Stimulated activated naive CD8-positive, alpha-beta T cell treated with anti-CD3 and anti-CD28 coated beads, Interleukin-15, amount 100 ng/mL, for 72 hours (primary cell): ENCODE measurements at regions not wholly inside any gene's neighbourhood (a gene's known extent, or its start where the extent isn't known, plus 50 kb on each side); places are given as distances from the start of the nearest gene placed in this dataset.
"Not testable (repeated sequence)": the region's sequence is repeated elsewhere in the genome, so short reads cannot be mapped to it uniquely, and the experiment has no call there.

Experiments used
- ATAC-seq: fragments of 150-1000 bp; cut with Tn5 transposase; 2 replicates; pipeline ENCODE4 v1.10.0; 2021; ENCODE audit warnings: mild to moderate bottlenecking, moderate library complexity
- DNase-seq, 2 donors: peaks; one replicate each; pipeline ENCODE4 v3.0.0; 2021 to 2022
- H3K27ac Mint-ChIP-seq, 2 donors: one replicate each; pipeline ENCODE4 v1.8.0; 2022; ENCODE audit warnings: mild to moderate bottlenecking in 2 of 2, mixed read lengths in 2 of 2, moderate library complexity in 2 of 2
- H3K27me3 Mint-ChIP-seq: one replicate; pipeline ENCODE4 v1.8.0; 2022; ENCODE audit warnings: mixed read lengths
- H3K4me1 Mint-ChIP-seq: one replicate; pipeline ENCODE4 v1.8.0; 2022; ENCODE audit warnings: mild to moderate bottlenecking, mixed read lengths
- H3K4me3 Mint-ChIP-seq, 2 donors: one replicate each; pipeline ENCODE4 v1.8.0; 2022; ENCODE audit warnings: mild to moderate bottlenecking in 2 of 2, mixed read lengths in 2 of 2, moderate library complexity in 1 of 2
- H3K9me3 Mint-ChIP-seq, 2 donors: one replicate each; pipeline ENCODE4 v1.8.0; 2022; ENCODE audit warnings: mixed read lengths in 2 of 2

GRCh38 chr6:170146640-170147039, 144.2 kb downstream of the DLL1 start:
- Mint-ChIP-seq H3K27me3 (peaks cover 22% of the 10 kb centered on the region), H3K4me1 (peaks cover 71% of the 10 kb centered on the region), H3K27ac (peak overlapping the region; percentile 90 to 94), H3K4me3 (peak overlapping the region; percentile 83), H3K9me3 (peaks cover 12 to 32% of the 10 kb centered on the region in 2 donors)
- peak in 1 of 2 donors; percentile 33 for DNase-seq
- no peak for ATAC-seq

DNA sequence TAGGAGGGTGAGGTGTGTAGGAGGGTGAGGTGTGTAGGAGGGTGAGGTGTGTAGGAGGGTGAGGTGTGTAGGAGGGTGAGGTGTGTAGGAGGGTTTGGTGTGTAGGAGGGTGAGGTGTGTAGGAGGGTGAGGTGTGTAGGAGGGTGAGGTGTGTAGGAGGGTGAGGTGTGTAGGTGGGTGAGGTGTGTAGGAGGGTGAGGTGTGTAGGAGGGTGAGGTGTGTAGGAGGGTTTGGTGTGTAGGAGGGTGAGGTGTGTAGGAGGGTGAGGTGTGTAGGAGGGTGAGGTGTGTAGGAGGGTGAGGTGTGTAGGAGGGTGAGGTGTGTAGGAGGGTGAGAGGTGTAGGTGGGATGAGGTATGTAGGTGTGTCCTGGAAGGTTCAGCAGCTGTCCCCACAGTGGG, 144.7 kb downstream of the DLL1 start:
- Mint-ChIP-seq H3K4me1 (peaks cover 66% of the 10 kb centered on the region), H3K27ac (peak overlapping the region in 1 of 2 donors; percentile 94), H3K9me3 (peaks cover 12 to 32% of the 10 kb centered on the region in 2 donors), H3K27me3 (peaks cover 17% of the 10 kb centered on the region)
- not testable (repeated sequence) for H3K4me3 Mint-ChIP-seq, DNase-seq, ATAC-seq

- peak; percentile 47 to 52 for DNase-seq
- H3K4me1 Mint-ChIP-seq: peaks cover 64% of the 10 kb centered on the region
- peak overlapping the region; percentile 87 to 99 for H3K27ac Mint-ChIP-seq
- peak overlapping the region; percentile 30 to 71 for H3K4me3 Mint-ChIP-seq
- H3K27me3 Mint-ChIP-seq: peaks cover 13% of the 10 kb centered on the region
- ATAC-seq: not testable (repeated sequence)
- peaks cover 12 to 32% of the 10 kb centered on the region in 2 donors for H3K9me3 Mint-ChIP-seq
Observed at GRCh38 chr6:170145716-170146115, 145.2 kb downstream of the DLL1 start.

- no peak for ATAC-seq
- no peak for DNase-seq
- Mint-ChIP-seq H3K4me1 (peaks cover 59% of the 10 kb centered on the region), H3K27me3 (peaks cover 8% of the 10 kb centered on the region), H3K4me3 (peak overlapping the region in 1 of 2 donors; percentile 71), H3K9me3 (peaks cover 12 to 32% of the 10 kb centered on the region in 2 donors), H3K27ac (peak overlapping the region in 1 of 2 donors; percentile 99)
Observed at GRCh38 chr6:170145272-170145592, 145.6 kb downstream of the DLL1 start.

DNA sequence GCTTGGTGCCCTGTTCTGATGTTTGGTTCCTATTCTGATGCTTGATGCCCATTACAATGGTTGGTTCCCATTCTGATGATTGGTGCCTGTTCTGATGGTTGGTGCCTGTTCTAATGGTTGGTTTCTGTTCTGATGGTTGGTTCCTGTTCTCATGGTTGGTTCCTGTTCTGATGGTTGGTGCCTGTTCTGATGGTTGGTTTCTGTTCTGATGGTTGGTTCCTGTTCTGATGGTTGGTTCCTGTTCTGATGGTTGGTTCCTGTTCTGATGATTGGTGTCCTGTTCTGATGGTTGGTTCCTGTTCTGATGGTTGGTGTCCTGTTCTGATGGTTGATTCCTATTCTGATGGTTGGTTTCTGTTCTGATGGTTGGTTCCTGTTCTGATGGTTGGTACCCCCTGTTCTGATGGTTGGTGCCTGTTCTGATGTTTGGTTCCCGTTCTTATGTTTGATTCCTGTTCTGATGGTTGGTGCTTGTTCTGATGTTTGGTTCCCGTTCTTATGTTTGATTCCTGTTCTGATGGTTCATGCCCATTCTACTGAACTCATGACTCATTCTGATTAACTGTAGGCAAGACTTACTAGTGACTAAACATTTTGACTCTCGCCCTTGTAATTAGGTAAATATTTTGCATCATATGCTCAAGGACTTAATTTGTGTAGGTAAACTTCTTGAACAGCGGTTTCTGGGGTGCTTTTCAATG, 146.2 kb downstream of the DLL1 start:
- no peak for ATAC-seq

GRCh38 chr6:170143401-170144150, 147.3 kb downstream of the DLL1 start:
- ATAC-seq (no peak), DNase-seq (no peak)
- Mint-ChIP-seq H3K4me1 (peaks cover 42% of the 10 kb centered on the region), H3K27ac (no peak overlapping the region), H3K4me3 (no peak overlapping the region), H3K27me3 (no peaks in the 10 kb centered on the region), H3K9me3 (peaks cover 12 to 43% of the 10 kb centered on the region in 2 donors)

More for the DNA sequence above, 146.2 kb downstream of the DLL1 start:
- Mint-ChIP-seq H3K27me3 (peaks cover 3% of the 10 kb centered on the region), H3K9me3 (peaks cover 12 to 32% of the 10 kb centered on the region in 2 donors), H3K4me3 (no peak overlapping the region), H3K4me1 (peaks cover 54% of the 10 kb centered on the region), H3K27ac (no peak overlapping the region)
- no peak for DNase-seq

GRCh38 chr6:170142559-170142958, 148.3 kb downstream of the DLL1 start:
- Mint-ChIP-seq H3K27ac (no peak overlapping the region), H3K27me3 (no peaks in the 10 kb centered on the region), H3K4me3 (no peak overlapping the region), H3K4me1 (peaks cover 32% of the 10 kb centered on the region), H3K9me3 (peaks cover 12 to 45% of the 10 kb centered on the region in 2 donors)
- ATAC-seq (no peak), DNase-seq (no peak)

GRCh38 chr6:170141061-170141460, 149.8 kb downstream of the DLL1 start:
- Mint-ChIP-seq H3K4me1 (peaks cover 18% of the 10 kb centered on the region), H3K9me3 (peaks cover 12 to 45% of the 10 kb centered on the region in 2 donors)
- not testable (repeated sequence) for H3K27me3 Mint-ChIP-seq, ATAC-seq, H3K4me3 Mint-ChIP-seq, H3K27ac Mint-ChIP-seq
- peak in 1 of 2 donors; percentile 2 for DNase-seq

- Mint-ChIP-seq H3K4me3 (no peak overlapping the region), H3K9me3 (peaks cover 8 to 36% of the 10 kb centered on the region in 2 donors), H3K27ac (no peak overlapping the region), H3K4me1 (peaks cover 9% of the 10 kb centered on the region), H3K27me3 (no peaks in the 10 kb centered on the region)
- ATAC-seq (no peak), DNase-seq (peak in 1 of 2 donors; percentile 2)
Observed at GRCh38 chr6:170140129-170140528, 150.7 kb downstream of the DLL1 start.

GRCh38 chr6:170139531-170139930, 151.3 kb downstream of the DLL1 start:
- H3K27me3 Mint-ChIP-seq: no peaks in the 10 kb centered on the region
- H3K4me3 Mint-ChIP-seq: no peak overlapping the region
- no peak for ATAC-seq

DNA sequence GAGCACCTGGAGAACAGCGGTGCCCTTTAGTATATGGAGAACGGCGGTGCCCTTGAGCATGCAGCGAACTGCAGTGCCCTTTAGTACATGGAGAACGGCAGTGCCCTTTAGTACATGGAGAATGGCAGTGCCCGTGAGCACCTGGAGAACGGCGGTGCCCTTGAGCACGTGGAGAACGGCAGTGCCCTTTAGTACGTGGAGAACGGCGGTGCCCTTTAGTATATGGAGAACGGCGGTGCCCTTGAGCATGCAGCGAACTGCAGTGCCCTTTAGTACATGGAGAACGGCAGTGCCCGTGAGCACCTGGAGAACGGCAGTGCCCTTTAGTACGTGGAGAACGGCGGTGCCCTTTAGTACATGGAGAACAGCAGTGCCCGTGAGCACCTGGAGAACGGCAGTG, 151.8 kb downstream of the DLL1 start:
- H3K4me3 Mint-ChIP-seq, H3K27me3 Mint-ChIP-seq, ATAC-seq, H3K4me1 Mint-ChIP-seq, H3K27ac Mint-ChIP-seq: not testable (repeated sequence)
- DNase-seq: peak in 1 of 2 donors; percentile 1
- peaks cover 0 to 25% of the 10 kb centered on the region in 2 donors for H3K9me3 Mint-ChIP-seq

More at GRCh38 chr6:170139531-170139930, 151.3 kb downstream of the DLL1 start:
- DNase-seq: peak in 1 of 2 donors; percentile 7
- Mint-ChIP-seq H3K4me1 (peaks cover 3% of the 10 kb centered on the region), H3K9me3 (peaks cover 2 to 30% of the 10 kb centered on the region in 2 donors), H3K27ac (no peak overlapping the region)

DNA sequence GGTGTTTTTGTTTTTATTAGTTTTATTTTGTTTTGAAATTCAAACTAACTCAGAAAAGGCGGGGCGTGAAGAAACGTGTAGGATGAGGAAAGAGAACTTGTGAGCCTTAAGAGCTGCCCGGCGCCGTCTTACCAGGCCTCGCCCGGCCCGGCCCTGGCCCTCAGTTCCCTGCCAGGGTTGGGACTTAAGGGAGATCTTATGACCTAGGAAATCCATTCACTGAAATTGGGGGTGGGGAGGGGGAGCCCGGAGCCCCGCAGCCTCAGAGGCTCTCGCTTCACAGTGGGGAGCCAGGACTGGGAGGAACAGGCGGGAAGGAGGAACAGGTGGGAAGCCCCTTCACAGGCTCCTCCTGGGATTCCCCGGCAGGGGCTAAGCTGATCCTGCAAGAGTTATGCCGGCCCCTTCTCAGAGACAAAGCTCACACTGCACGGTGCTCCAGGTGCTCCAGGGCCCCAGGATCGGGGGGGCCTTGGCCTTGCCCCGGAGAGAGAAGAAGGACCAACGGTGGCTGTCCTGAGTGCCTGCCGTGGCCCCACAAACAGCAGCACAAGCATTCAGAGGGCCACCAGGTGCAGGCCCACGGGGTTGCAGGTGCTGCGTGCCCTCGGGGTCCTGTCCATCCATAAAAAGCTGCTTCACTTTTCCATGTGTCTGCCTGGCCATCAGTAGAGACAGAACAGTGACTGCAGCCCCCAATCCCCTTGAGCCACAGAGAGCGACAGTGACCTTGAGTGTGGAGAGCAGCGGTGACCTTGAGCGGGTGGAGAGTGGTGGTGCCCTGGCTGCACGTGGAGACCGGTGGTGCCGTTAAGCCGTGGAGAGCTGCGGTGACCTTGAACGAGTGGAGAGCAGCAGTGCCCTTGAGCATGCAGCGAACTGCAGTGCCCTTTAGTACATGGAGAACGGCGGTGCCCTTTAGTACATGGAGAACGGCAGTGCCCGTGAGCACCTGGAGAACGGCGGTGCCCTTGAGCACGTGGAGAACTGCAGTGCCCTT, 152.7 kb downstream of the DLL1 start:
- ATAC-seq: no peak
- no peaks in the 10 kb centered on the region for H3K4me1 Mint-ChIP-seq
- DNase-seq: peak in 1 of 2 donors; percentile 4
- no peak overlapping the region for H3K4me3 Mint-ChIP-seq
- H3K27me3 Mint-ChIP-seq: peaks cover 9% of the 10 kb centered on the region
- H3K9me3 Mint-ChIP-seq: peaks cover 0 to 17% of the 10 kb centered on the region in 2 donors
- H3K27ac Mint-ChIP-seq: peak overlapping the region in 1 of 2 donors; percentile 33

DNA sequence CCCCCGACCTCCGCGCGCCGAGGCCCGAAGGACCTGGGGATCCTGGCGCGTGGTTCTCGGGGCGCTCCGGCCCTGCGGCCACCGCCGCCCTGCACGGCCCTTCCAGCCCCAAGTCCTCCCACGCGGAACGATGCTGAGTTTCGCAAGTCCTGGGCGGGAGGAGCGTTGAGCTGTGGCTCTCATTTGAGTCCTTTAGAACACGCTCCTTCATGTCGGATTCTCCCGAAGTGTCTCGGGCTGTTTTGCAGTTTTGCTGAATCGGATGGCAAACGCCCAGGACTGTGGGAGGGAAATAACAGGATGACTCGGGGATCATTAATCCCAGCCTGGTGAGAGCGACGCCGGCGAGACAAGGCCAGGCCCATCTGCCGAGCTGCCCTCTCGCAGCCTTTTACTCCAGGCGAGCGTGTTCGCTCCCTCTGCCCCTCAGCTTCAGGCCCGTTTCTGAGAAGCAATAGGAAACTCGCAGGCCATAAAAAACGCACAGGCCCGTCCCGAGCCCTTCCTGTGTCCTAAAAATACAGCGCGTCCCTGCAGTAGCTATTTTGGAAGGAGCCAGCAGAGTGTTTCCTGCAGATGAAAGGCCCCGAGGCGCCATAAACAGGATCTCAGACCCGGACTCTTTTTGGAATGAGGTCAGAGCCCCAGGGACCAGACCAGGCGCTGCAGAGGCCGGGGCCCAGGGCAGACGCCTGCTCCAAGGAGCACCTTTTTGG, 153.5 kb downstream of the DLL1 start:
- Mint-ChIP-seq H3K4me3 (no peak overlapping the region), H3K27me3 (peaks cover 9% of the 10 kb centered on the region), H3K4me1 (no peaks in the 10 kb centered on the region), H3K9me3 (peaks cover 0 to 13% of the 10 kb centered on the region in 2 donors), H3K27ac (peak overlapping the region in 1 of 2 donors; percentile 33)
- ATAC-seq (no peak), DNase-seq (peak in 1 of 2 donors; percentile 2)

DNA sequence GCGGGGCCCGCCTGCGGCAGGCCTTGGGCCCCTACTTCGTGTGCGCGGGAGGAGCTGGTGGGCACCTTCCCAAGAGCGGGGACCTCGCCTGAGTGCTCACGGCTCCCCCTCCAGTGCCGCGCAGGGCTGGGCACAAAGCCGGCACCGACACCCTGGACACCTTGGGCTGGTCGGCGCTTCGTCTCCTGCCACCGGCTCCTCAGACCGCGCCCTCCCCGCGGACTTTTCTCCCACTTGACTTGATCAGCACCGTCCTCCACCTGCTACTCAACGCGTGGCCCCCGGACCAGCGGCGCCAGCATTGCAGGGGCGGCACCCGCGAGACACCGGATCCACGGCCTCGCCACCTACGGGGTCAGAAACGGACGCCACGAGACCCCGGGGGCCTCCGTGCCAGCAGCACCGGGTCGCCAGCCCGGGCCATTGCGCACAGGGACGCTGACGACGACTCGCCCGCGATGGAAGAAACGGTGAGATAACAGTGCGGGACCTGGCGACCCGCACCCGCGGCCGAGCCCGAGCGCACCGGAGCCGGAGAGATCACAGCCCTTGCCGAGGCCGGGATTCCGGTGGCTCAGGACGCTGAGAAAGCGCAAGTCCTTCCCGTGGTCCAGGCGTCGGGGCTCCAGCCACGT, 154.2 kb downstream of the DLL1 start:
- Mint-ChIP-seq H3K27me3 (peaks cover 9% of the 10 kb centered on the region), H3K9me3 (peaks cover 0 to 13% of the 10 kb centered on the region in 2 donors), H3K27ac (no peak overlapping the region), H3K4me1 (no peaks in the 10 kb centered on the region), H3K4me3 (no peak overlapping the region)
- ATAC-seq (peak; percentile 15), DNase-seq (peak in 1 of 2 donors; percentile 1)
